ENCODE measurements at regions not wholly inside any gene's neighbourhood (a gene's known extent, or its start where the extent isn't known, plus 50 kb on each side); places are given as distances from the start of the nearest gene placed in this dataset.

GRCh38 chr21:35468991-35469390, 419.9 kb upstream of the RUNX1 start:
- no peak overlapping the region for H3K23ac ChIP-seq (ENCODE audit: insufficient read length, low read depth, low read length)
- peaks cover 9 to 27% of the 10 kb centered on the region in 2 experiments for H3K9me3 Mint-ChIP-seq
- no peak overlapping the region for H4K91ac ChIP-seq (ENCODE audit: insufficient read length, low read depth, low read length)
- H2BK15ac ChIP-seq (ENCODE audit: low read depth, low read length): no peak overlapping the region
- no peak overlapping the region for H3K18ac ChIP-seq (ENCODE audit: insufficient read length, low read depth, low read length)
- H3K27me3 Mint-ChIP-seq (ENCODE audit: low read depth): peaks cover 4% of the 10 kb centered on the region; the same call in 1 of the 2 replicates
- DNase-seq: no peak
- no peak overlapping the region for H3T11ph ChIP-seq (ENCODE audit: low read length)
- H2BK120ac ChIP-seq (ENCODE audit: low read depth, low read length, poor library complexity, severe bottlenecking): no peak overlapping the region
- H3K36me3 Mint-ChIP-seq (ENCODE audit: insufficient read depth in 1 of 3, low read depth in 3 of 3): peaks cover 1 to 26% (median 16%) of the 10 kb centered on the region in 3 experiments
- H4K5ac ChIP-seq (ENCODE audit: insufficient read length, low read depth, low read length): no peak overlapping the region
- no peak overlapping the region for H3K4ac ChIP-seq (ENCODE audit: low read depth, low read length)
- H3K4me1 ChIP-seq (ENCODE audit: insufficient read depth, low read length): peaks cover 2% of the 10 kb centered on the region; the same call in 1 of the 2 replicates
- no peak overlapping the region for H3K4me2 ChIP-seq (ENCODE audit: insufficient read depth, insufficient read length, low read length)
- H3K27ac Mint-ChIP-seq: no peak overlapping the region
- no peak overlapping the region for H4K8ac ChIP-seq (replicated peaks; ENCODE audit: insufficient read length, low read depth, low read length)
- H3K79me1 ChIP-seq (ENCODE audit: insufficient read depth, low read depth, low read length, poor library complexity, severe bottlenecking): no peaks in the 10 kb centered on the region
- H2AK5ac ChIP-seq (ENCODE audit: insufficient read length, low read length): no peak overlapping the region
- no peak overlapping the region for H3K14ac ChIP-seq (ENCODE audit: insufficient read depth, low read length)
- H2BK12ac ChIP-seq (ENCODE audit: insufficient read length, low read depth, low read length): no peak overlapping the region
- no peak overlapping the region for H2AFZ ChIP-seq (ENCODE audit: low read length)
- no peaks in the 10 kb centered on the region for H3K9me3 ChIP-seq (ENCODE audit: control insufficient read depth, low read depth, low read length)
- H3K23me2 ChIP-seq (ENCODE audit: insufficient read length, low read depth, low read length, poor library complexity, severe bottlenecking): no peaks in the 10 kb centered on the region
- H3K9ac ChIP-seq (ENCODE audit: extremely low read depth, insufficient read length, low read length): no peak overlapping the region
- H3K27ac ChIP-seq (ENCODE audit: insufficient read length, low read depth, low read length): no peak overlapping the region
- no peak overlapping the region for H2BK20ac ChIP-seq (ENCODE audit: low read depth, low read length, poor library complexity, severe bottlenecking)
- WGBS (ENCODE audit: extremely low coverage, insufficient read length, low lambda C conversion rate): no CpG with 5 or more reads among the region's 5 CpGs
- H3K79me2 ChIP-seq (ENCODE audit: insufficient read depth, low read length): no peaks in the 10 kb centered on the region
- no peak overlapping the region for H2BK5ac ChIP-seq (ENCODE audit: insufficient read length, low read length)
- H3K27me3 ChIP-seq (ENCODE audit: insufficient read depth, low read length): no peaks in the 10 kb centered on the region
- no peak overlapping the region for H3K4me3 Mint-ChIP-seq
- H4K20me1 ChIP-seq (ENCODE audit: control insufficient read depth, insufficient read depth, insufficient read length): no peaks in the 10 kb centered on the region
- H3K4me1 Mint-ChIP-seq: peaks cover 43% of the 10 kb centered on the region in 2 experiments
- TF ChIP-seq CTCF (conservative IDR thresholded peaks at IDR 0.05): no peak
- no peak overlapping the region for H3K56ac ChIP-seq (ENCODE audit: insufficient read length, low read depth, low read length)

All from H9 (cell line).